Thyroid gland (tissue), 4 donors: ENCODE measurements at regions not wholly inside any gene's neighbourhood (a gene's known extent, or its start where the extent isn't known, plus 50 kb on each side); places are given as distances from the start of the nearest gene placed in this dataset.

Source experiments
- POLR2A ChIP-seq, 2 donors: fragments of 450-650 bp; IDR thresholded peaks; one replicate each; pipeline ENCODE4 v1.6.1; 2017; ENCODE audit warnings: antibody characterized with exemption in 2 of 2, mild to moderate bottlenecking in 2 of 2, moderate library complexity in 1 of 2
- TF ChIP-seq, protein P1 (sequence below), 6 experiments: fragments of 200-600 bp in 3 of 6; fragments of 450-650 bp in 3 of 6; sonication (generic) in 3 of 6; IDR thresholded peaks; one replicate each; pipeline ENCODE4 v1.5.1; 2016 to 2019; ENCODE audit warnings: antibody characterized with exemption in 6 of 6, mild to moderate bottlenecking in 2 of 6, inconsistent platforms in 1 of 6, moderate library complexity in 1 of 6

DNA sequence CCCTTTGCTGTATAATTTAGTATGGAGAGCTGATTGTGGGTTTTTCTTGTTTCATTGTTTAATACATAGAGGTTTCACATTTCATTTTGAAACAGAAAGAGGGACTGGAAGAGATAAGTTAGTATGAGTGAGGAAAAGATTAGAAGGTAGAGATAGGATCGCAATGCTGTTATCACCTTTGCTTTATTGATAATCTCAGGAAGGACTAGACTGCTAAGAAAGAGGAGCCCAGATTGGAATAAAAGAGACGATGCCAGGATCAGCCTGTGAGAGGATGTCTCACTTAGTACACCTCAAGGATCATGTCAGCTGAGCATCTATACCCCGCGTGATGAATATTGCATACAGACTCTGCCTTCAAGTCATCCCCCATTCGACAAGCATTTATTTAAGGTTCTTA, 178.0 kb upstream of the DMAC1 start:
- TF ChIP-seq POLR2A (IDR thresholded peaks at IDR 0.05), result no peak
- TF ChIP-seq, protein P1, sequence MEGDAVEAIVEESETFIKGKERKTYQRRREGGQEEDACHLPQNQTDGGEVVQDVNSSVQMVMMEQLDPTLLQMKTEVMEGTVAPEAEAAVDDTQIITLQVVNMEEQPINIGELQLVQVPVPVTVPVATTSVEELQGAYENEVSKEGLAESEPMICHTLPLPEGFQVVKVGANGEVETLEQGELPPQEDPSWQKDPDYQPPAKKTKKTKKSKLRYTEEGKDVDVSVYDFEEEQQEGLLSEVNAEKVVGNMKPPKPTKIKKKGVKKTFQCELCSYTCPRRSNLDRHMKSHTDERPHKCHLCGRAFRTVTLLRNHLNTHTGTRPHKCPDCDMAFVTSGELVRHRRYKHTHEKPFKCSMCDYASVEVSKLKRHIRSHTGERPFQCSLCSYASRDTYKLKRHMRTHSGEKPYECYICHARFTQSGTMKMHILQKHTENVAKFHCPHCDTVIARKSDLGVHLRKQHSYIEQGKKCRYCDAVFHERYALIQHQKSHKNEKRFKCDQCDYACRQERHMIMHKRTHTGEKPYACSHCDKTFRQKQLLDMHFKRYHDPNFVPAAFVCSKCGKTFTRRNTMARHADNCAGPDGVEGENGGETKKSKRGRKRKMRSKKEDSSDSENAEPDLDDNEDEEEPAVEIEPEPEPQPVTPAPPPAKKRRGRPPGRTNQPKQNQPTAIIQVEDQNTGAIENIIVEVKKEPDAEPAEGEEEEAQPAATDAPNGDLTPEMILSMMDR (IDR thresholded peaks at IDR 0.05), result no peak
